ENCODE measurements at regions not wholly inside any gene's neighbourhood (a gene's known extent, or its start where the extent isn't known, plus 50 kb on each side); places are given as distances from the start of the nearest gene placed in this dataset.

DNA sequence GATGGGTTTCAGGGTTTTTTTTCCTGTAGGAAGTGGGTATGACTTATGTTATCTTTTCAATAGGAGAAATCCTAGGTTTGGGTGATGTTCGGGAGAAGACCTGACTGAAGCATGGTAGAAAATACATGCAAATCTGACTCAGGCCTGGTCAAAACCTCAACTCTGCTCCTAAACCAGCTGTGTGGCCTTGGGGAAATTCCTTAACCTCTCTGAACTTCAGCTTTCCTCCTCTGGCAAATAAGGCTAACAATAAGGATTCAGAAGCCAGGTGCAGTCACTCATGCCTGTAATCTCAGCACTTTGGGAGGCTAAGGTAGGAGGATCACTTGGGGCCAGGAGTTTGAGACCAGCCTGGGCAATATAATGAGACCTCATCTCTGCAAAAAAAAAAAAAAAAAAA is 148.5 kb downstream of the PHETA1 start:
- DNase-seq, result no peak

DNA sequence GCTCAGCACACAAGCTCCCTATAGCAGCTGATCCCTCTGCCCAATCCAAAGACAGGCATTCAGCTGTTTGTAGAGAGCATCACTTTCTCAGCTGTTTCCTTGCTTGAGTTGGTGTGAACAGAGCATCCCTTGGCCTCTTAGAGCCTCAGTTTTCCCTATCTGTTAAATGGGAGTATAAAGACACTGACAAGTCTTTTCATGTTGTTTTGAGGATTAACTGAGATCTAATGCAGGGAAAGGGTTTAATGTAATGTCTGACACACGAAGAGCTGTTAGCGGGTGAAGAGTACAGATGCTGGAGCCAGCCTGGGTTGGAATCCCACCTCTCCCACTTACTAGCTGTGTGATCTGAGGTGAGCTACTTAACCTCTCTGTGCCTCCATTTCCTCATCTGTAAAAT is 149.5 kb downstream of the PHETA1 start:
- no peak for DNase-seq

DNA sequence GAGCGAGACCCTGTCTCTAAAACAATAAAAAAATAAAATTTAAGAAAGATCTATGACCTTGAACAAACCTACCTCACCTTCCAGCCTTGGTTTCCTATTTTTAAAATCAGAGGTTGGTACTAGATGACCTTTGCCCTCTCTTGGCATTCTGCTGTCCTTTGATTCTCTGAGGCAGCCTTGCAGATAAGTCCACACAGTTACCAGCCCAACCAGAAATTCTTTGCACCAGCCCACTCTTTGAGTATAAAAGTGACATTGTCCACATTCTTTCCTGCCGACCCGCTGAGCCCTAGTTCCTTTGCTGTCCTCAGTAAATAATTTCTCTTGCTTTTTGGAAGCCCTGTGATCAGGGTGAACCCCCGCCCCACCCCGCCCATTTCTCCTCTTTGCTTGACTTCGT is 150.4 kb downstream of the PHETA1 start:
- DNase-seq, result no peak

DNA sequence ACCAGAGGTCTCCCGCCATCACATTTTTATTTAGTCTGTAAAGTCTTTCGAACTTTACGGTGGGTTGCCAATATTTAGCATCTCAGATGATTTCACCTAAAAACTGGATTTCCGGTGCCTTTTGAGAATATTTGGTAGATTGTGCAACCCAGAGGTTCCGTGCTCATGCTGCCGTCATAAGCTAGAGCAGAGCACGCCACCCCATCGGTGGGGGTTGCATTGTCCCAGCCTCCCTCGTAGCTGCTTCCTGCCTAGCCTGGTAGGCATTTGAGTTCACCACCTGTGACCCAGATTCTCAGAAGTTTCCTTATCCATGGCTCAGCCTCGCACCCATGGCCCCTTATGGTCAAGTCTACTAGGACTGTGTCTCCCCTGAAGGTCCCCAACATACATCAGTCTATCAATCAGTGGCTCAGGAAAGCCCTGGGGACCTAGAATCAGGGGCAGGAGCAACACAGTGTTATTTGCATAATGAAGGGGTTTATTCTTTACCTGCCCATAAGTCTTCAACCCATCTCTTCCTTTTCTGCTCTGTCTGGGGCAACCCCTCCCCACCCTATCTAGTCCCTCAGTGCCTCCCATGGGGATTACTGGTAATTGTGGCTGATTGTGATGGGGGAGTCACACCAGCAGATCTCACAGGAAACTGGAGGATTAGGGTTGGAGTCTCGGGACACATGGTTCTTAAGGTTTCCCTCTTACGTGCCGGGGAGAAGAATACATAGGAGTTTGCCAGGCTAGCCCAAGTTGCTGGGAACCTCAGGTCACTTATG is 152.3 kb downstream of the PHETA1 start:
- DNase-seq, result no peak

DNA sequence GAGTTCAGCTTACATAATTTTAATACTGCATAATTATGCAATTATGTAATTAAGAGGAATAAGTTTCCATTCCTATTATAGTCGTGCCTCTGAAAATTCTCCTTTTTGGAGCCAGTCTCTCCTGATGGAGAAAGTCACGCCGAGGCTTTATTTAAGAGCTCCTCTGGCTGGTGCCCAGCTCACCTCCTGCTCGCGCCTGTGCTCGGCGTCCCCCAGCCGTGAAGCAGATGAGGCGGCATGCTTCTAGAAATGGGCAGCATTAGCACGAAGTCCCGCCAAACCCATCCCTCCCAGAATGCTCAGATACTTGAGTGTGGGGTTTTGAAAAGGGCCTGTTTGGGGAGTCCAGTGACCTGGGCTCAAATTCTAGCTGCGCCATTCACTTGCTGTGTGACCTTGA is 153.0 kb downstream of the PHETA1 start:
- DNase-seq, result no peak

DNA sequence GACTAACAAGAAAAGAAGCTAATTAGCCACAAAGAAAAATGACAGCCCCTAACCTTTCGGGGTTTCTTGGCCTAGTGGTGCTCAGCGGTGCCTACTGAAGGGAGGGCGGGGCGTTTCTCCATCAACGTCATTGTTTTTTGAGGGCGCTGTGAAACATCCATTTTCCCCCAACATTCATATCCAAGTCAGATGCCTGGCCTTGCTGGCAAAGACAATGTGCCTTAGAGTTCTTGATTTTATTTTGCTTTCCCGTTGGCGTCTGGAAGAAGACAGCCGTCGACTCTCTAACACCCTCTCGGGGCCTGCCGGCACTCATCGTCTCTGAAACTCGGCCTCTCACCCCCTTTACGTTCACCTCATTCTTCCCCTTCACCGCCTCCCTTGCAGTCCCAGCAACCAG is 154.5 kb downstream of the PHETA1 start:
- DNase-seq, result no peak

DNA sequence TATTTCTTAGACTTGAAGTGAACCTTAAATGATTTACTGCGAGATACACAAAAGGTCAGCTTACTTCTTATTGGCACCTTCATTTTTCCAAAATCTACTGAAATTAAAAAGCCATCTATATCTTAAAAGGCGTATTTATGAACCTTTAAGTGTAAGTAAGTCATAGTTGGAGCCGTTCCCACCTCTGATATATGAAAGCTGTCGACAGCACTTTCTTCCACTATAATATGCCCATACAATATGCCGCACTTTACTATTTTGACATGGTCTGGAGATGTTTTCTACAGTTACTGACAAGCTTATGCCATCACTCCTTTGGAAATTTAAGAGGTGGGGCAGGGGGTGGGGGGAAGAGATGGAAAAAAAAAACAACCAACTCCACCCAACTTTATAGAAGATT is 155.3 kb downstream of the PHETA1 start:
- DNase-seq, result no peak

DNA sequence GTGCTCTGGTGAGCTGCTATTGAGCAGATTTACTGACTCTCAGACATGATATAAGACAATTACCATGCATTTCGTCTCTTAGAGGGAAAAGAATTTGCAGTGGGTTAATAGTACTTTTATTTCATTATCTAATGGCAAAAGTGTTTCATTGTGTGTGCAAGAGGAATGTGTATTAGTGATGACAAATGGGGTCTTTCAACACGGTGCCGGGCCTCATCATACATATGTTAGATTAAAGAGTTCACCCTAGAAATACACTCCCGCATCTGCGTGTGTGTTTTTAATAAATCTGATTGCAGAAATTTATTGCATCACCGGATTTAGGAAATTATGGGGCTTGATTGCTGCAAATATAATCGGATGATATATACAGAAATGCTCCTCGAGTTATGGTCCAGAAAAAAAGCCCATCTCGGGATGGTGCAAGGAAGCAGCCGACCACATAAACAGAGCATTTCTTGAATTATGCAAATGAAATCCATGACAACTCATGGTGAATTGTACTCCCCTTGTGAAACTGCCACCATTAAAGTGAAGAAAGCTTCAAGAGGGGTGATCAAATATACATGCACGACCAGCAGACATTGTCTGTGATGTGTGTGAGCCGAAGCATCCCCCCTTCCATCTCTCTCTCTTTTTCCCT is 156.0 kb downstream of the PHETA1 start:
- DNase-seq, result no peak

DNA sequence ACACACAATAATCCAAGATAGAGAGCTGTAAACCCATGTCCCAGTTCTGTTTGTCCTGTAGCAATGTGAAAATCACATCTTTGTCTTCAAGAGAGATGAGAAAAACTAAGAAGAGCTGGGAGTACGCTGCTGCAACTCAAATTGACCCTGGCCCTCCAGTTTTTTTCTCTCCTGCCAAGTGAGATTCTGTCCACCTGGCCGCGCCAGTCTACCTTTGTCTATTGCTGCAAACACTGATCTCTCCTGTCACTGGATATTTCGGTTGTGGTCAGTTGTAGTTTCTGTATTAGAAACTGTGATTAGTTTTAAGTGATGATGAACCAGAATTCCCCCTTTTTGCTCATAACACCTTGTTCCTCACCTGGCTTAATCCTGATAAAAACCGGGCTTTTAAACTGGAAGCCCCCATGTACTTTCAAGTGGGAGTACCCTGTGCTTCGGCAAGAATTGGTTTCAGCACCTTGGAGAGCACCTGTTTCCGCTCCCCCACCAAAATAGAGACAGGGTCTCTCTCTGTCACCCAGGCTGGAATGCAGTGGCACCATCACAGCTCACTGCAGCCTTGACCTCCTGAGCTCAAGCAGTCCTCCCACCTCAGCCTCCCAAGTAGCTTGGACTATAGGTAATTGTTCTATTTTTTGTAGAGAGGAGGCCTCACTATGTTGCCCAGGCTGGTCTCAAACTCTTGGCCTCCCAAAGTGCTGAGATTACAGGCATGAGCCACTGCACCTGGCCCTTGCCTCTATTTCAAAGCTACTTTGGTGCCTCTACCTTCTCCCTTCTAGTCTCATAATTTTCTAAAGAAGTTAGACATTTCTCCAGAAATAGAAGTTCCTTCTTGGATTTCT is 156.8 kb downstream of the PHETA1 start:
- DNase-seq, result no peak

DNA sequence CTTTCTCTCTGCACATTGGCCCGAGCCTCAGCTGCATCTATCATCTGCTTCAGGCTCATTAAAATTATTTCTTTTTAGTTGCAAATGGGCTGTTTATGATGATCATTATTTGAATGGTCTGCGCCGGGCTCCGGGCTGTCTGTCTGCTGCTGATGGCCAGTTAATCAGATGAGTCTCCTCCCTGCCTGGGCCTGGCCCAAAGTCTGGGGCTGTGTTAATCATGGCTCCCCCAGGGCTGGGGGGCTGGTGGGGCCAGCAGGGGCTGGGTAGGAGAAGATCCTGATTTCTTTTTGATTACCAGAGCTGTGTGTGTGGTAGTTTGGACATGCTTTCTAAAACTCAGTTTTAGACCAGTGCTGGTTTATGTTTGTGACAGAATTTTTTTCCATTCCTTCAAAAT is 159.1 kb downstream of the PHETA1 start:
- DNase-seq, result no peak

DNA sequence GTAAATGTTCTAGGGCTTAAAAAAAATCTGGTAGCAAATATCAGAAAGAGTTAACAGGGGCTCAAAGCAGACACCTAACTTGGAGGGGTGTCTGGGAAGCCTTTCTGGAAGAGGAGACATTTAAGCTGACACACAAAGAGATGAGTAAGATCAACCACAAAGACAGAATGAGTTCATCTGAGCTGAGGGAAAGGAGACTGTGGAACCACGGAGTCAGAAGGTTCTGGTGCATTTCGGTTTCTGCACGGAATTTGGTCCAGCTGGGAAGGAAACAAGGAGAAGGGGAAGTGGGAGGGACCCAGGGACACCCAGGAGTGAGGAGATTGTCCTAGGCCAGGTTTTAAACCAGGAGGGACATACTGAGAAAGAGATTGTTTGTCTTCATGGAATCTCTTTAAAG is 161.1 kb downstream of the PHETA1 start:
- DNase-seq, result no peak

DNA sequence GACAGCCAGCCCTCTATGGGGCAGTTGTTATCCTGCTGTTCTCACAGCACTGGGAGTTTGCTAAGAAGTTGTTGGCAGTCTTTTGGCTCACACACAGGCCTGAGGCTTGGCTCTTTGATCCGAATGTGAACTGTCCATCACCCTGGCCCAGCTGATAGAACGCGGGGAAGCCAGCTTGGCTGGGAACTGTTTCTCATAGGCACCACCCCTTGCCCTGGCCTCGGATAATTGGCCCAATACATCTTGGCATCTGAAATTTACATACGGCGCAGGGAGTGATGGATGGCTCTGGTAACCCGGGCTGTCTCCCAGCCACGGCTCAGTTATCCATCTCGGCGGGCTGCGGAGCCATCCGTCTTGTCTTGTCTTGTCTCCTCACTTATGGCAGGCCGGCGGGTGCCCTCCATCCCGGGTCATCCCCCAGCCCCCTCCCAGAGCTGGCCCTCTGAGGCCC is 164.1 kb downstream of the PHETA1 start:
- no peak for DNase-seq

DNA sequence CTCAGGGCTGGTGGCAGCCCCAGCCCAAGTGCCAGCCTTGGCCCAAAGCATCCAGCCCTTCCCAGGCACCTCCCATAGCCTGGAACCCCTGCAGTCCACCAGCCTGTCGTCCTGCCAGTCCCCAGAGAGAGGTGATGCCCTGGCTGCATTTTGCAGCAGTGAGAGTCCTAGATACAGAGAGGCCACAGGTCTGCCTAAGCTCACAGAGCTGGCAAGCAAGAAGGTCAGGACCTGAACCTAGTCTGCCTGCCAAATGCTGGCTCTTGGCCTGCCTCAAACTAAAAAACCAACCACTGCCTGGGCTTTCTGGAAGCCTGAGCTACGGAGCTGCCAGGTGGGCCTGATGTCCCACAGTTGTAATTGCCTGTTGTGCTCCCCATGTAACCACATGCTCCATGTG is 164.9 kb downstream of the PHETA1 start:
- DNase-seq, result no peak

DNA sequence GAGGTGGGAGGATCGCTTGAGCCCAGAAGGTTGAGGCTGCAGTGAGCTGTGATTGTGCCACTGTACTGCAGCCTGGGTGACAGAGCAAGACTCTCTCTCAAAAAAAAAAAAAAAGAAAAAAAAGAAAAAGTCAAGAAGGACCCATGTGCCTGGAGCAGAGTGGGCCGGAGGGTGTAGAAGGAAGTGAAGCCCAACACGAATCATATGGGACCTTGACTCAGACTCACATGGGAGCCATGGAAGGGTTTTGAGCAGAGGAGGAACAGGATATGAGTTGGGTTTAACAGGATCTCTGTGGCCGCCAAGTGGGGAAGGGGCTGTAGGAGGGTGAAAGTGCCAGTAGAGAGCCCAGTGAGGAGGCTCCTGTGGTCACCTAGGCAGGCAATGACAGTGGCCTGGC is 165.4 kb downstream of the PHETA1 start:
- DNase-seq, result no peak

DNA sequence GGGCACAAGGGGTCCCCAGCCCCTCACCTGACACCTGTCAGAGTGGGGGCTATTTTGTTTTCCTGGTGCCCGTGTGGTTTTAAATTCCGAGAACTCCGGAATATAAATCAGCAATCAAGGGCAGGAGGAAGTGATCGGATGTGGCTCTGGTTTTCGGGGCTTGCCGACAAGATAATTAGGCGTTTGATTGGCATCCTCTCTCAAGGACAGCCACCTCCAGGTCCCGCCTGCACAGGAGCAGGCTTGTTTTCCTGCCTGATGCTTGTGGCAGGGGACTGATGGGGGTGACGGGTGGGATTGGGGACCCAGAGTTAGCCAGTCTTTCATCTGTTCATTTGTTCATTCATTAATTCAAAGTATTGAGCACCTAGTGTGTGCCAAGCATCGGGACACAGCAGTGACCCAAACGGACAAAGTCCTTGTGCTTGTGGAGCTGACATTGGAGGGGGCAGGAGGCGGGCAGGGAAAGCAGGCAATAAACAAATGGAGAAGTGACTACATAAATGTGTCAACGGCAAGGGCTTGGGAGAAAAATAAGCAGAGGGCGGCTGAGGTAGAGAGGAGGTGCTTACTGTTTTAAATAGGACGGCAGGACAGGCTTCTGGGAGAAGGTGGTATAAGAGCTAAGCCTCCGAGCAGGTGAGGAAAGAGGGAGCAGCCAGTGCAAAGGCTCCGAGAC is 166.5 kb downstream of the PHETA1 start:
- DNase-seq, result no peak

DNA sequence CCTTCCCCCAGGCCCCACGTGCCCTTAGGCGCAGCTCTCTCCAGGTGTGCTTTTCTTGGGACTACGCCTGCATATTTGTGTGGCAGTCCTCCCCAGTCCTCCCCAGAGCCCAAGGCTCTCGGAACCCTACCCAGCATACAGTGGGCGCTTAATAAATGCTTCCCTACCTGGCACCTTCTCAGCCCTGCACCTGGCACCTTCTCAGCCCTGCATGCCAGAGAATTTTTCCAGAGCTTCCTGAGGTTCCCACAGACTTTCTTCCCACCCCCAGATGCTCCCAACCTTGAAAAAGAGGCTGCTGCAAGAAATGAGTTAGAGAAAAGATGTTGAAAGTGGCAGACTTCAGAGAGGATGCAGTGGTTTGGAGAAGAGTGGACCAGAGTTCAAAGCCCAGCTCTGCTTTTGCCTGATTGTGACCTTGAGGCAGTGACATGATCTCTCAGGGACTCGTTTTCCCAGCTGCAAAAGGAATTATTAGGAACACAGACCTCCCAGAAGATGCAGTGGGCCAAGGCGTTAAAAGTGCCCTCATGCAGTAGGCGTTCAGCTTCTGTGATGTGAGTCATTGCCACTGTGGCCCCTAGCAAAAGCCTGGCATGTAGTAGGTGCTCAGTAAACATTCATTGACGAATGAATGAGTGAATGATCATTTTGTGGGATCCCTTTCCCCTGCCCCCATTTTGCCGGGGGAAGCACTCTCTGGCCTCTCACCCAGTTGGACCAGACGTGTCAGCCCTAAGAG is 167.2 kb downstream of the PHETA1 start:
- no peak for DNase-seq

DNA sequence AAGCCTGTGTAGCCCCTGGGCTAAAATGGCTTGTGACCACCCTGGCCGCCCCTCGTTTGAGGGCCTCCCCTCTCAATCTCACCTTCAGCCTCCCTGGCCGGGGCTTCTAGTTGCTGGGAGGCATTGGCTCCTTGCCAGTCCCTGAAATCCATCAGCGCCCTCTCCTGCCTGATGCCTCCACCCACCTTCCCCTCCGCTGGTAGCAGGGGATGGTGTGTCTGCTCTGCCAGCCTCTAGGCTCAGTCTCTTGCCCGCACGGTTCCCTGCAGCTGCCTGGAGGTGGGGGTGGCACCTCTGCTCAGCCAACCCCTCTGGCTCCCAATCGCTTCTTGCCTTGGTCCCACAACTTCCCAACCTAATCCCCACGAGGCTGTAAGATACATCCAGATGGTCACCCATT is 167.9 kb downstream of the PHETA1 start:
- no peak for DNase-seq

DNA sequence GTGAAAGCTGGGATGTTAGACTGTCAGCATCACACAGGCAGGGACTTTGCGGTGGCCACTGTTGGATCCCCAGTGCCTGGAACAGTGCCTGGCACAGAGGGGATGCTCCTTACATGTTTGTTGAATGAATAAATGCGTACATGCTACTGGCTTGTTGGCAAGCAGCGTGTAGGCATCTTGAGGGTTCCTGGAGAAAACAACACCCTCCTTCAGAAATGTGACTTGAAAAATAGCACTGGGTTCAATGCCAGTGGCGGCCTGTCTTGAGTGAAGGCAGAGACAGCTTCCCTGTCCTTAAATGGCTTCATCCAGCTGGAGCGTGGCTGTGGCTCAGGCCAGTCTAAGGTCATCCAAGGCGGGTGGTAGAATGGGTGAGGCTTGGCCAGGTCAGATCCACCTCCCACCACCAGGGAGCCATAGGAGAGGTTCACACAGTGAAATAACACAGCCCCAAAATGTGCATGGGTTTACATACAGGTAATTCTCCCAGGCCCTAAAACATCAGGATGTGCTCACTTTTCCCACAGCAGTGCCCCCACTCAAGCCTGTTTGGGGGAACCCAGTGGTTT is 171.4 kb downstream of the PHETA1 start:
- DNase-seq, result no peak

DNA sequence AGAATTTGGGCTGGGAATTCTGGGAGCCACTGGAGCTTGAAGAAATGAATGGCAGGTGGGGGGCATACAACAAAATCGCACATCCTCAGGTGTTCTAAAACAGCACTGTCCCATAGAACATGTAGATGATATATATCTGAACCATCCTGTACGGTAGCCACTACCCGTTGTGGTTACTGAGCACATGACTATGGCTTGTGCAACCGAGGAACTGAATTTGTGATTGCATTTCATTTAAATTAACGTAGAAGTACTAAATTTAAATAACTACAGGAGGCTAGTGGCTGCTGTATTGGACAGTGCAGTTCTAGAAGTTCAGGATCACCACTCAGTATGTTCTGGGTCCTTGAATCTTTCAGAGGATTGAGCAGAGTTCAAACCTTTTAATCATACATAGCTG is 172.4 kb downstream of the PHETA1 start:
- no peak for DNase-seq

DNA sequence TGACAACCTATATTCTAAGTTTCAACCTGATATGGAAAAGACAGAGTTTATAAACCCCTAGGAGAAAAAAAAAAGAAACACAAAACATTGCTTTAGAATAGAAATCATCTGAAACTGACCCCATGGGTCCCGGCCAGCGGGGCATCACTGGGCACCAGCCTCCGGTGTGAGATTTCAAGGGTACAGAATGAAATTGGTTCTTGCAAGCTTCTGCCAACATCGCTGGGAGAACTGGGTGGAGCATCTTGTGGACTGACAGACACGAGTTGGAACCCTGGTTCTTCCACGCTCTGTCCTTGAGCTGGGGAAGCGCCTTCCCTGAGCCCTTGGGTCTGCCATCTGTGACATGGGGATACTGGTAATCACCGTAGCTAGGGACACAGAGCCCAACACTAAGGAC is 173.6 kb downstream of the PHETA1 start:
- DNase-seq, result no peak

DNA sequence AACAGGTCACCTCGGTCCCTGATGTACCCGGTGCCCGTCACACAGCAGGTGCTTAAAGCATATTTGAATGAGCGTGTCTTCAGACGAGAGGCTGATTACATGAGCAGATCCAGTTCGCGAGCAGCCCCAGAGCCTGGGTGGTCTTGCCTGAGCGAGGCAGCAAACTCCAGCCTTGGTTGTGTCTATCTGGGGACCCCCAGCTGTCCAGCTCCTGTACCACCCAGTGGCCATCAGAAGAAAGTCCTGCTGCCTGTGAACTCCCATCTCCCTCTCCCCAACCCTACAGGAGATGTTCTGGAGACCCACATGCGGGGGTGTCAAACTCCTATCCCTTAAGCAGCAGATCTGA is 174.2 kb downstream of the PHETA1 start:
- no peak for DNase-seq

DNA sequence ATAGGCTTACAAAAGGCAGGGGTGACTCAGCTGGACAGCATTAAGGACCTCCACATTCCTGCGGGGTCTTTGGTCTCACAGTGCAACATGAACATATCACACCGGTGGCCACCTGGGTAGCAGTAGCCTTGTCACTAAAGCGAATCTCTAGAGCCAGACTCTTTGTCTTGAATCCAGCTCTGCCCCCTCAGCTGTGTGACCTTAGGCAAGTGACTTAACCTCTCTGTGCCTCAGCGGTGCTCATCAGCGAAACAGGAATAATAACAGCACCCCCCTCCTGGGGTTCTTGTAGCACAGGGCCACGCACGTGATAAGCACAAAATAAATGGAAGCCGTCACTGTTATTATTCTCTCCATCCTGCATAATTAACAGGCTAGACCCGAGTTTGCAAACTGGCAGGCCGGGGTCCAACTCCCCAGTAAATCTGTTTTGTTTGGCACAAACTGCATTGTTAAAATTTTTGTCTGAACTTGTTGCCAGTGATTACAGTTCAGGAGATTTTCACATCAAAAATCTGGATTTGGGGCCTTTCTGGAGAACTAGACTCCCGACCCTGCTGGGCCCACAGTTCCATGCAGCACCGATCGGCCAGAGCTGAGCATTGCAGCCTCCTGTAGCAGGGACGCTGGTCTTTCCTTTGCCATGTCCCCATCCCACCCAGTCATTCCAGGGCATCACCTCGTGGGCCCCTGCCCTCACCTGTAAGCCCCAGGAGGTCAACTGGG is 174.8 kb downstream of the PHETA1 start:
- DNase-seq, result no peak
